AG09319 (cell line): ENCODE measurements at regions not wholly inside any gene's neighbourhood (a gene's known extent, or its start where the extent isn't known, plus 50 kb on each side); places are given as distances from the start of the nearest gene placed in this dataset.

Experiments
- DNase-seq: peaks from one replicate; pipeline ENCODE4 v3.0.0-alpha.2; 2010; ENCODE audit warnings: low read depth; ENCODE audit errors: extremely low read depth
- CTCF ChIP-seq: IDR thresholded peaks from 2 replicates; pipeline ENCODE4 v1.5.1; 2011; ENCODE audit warnings: low read depth, mild to moderate bottlenecking, inconsistent platforms, low read length, moderate library complexity

GRCh38 chr6:139663996-139664395 lies 289.5 kb upstream of the CITED2 start:
- no peak for DNase-seq
- TF ChIP-seq CTCF = no peak

- no peak for TF ChIP-seq CTCF
- DNase-seq = no peak
These were observed 285.3 kb upstream of the CITED2 start for GRCh38 chr6:139659711-139660110.

- no peak for DNase-seq
- no peak for TF ChIP-seq CTCF
These were observed 284.7 kb upstream of the CITED2 start for GRCh38 chr6:139659196-139659595.

GRCh38 chr6:139657119-139657518 lies 282.7 kb upstream of the CITED2 start:
- DNase-seq = no peak
- no peak for TF ChIP-seq CTCF

- no peak for TF ChIP-seq CTCF
- DNase-seq = no peak
These were observed 281.6 kb upstream of the CITED2 start for GRCh38 chr6:139655783-139656705.

- no peak for TF ChIP-seq CTCF
- DNase-seq = no peak
These were observed 280.7 kb upstream of the CITED2 start for GRCh38 chr6:139654888-139655782.

- no peak for TF ChIP-seq CTCF
- no peak for DNase-seq
These were observed 279.9 kb upstream of the CITED2 start for GRCh38 chr6:139654309-139654708.
